Bronchial epithelial cell (primary cell): ENCODE measurements at regions not wholly inside any gene's neighbourhood (a gene's known extent, or its start where the extent isn't known, plus 50 kb on each side); places are given as distances from the start of the nearest gene placed in this dataset.

Experiments
- DNase-seq: peaks from one replicate; pipeline ENCODE4 v3.0.0-alpha.2; 2010; ENCODE audit warnings: low read depth
- FAIRE-seq: peaks from 2 replicates; lab custom pipeline; 2011; peaks lifted over from hg19 to GRCh38; lab: Jason Lieb, UNC
- H3K27me3 ChIP-seq: 2 replicates; pipeline ENCODE4 v1.5.1; 2011; ENCODE audit warnings: low read length; ENCODE audit not compliant: control insufficient read depth, insufficient read depth
- H3K36me3 ChIP-seq: 2 replicates; pipeline ENCODE4 v1.5.1; 2011; ENCODE audit warnings: low read length; ENCODE audit not compliant: control insufficient read depth, insufficient read depth
- H3K4me3 ChIP-seq: 2 replicates; pipeline ENCODE4 v1.5.1; 2011; ENCODE audit warnings: mild to moderate bottlenecking, low read depth, low read length, control low read depth
- TF ChIP-seq, protein P1 (sequence below): IDR thresholded peaks from 2 replicates; pipeline ENCODE4 v1.5.1; 2011; ENCODE audit warnings: mild to moderate bottlenecking, moderate library complexity, low read length, control low read depth, inconsistent platforms; ENCODE audit not compliant: insufficient read depth, severe bottlenecking

DNA sequence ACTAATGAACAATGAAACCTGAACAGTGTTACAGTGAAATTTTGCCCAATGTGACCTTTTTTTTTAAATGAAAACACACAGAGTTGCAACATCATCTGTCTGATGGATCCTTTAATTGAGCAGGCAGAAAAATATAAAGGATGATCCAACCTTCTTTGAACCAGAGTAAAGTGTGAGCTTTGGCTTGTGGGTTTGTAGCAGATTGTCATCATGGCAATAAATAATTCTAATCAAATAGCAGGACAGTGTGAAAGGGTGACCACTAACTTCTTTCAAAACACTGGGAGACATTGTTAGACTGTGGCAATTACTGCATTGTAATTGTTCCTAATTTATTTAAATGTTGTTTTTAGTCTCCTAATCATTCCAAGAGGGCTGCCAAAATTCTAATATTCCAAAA lies 197.2 kb downstream of the CHD9NB start:
- no peak overlapping the region for H3K4me3 ChIP-seq
- H3K27me3 ChIP-seq = no peaks in the 10 kb centered on the region
- H3K36me3 ChIP-seq = no peaks in the 10 kb centered on the region
- FAIRE-seq = no peak
- DNase-seq = no peak
- TF ChIP-seq, protein P1, sequence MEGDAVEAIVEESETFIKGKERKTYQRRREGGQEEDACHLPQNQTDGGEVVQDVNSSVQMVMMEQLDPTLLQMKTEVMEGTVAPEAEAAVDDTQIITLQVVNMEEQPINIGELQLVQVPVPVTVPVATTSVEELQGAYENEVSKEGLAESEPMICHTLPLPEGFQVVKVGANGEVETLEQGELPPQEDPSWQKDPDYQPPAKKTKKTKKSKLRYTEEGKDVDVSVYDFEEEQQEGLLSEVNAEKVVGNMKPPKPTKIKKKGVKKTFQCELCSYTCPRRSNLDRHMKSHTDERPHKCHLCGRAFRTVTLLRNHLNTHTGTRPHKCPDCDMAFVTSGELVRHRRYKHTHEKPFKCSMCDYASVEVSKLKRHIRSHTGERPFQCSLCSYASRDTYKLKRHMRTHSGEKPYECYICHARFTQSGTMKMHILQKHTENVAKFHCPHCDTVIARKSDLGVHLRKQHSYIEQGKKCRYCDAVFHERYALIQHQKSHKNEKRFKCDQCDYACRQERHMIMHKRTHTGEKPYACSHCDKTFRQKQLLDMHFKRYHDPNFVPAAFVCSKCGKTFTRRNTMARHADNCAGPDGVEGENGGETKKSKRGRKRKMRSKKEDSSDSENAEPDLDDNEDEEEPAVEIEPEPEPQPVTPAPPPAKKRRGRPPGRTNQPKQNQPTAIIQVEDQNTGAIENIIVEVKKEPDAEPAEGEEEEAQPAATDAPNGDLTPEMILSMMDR = no peak

GRCh38 chr16:52852978-52853377 lies 199.7 kb downstream of the CHD9NB start:
- Histone ChIP-seq H3K4me3 (no peak overlapping the region), H3K27me3 (no peaks in the 10 kb centered on the region), H3K36me3 (no peaks in the 10 kb centered on the region)
- FAIRE-seq (no peak), DNase-seq (no peak)
- TF ChIP-seq, protein P1 = no peak

DNA sequence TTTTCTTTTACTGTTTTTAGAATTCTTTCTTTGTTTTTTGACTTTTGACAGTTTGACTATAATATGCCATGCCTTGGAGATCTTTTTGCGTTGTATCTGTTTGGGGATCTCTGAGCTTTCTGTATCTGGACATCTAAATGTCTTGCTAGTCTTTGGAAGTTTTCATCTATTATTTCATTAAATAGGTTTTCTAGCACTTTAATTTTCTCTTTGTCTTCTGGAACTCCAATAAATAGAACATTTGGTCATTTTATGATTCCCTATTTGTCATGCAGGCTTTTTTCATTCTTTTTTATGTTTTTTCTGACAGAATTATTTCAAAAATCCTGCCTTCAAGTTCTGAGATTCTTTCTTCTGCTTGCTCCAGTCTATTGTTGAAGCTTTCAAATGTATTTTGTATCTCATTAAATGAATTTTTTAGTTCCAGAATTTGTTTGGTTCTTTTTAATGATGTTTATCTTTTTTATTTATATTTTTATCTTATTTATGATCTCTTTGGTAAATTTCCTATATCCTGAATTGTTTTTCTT lies 201.4 kb downstream of the CHD9NB start:
- Histone ChIP-seq H3K27me3 (no peaks in the 10 kb centered on the region), H3K36me3 (no peaks in the 10 kb centered on the region), H3K4me3 (no peak overlapping the region)
- FAIRE-seq = no peak
- TF ChIP-seq, protein P1 = no peak
- no peak for DNase-seq

DNA sequence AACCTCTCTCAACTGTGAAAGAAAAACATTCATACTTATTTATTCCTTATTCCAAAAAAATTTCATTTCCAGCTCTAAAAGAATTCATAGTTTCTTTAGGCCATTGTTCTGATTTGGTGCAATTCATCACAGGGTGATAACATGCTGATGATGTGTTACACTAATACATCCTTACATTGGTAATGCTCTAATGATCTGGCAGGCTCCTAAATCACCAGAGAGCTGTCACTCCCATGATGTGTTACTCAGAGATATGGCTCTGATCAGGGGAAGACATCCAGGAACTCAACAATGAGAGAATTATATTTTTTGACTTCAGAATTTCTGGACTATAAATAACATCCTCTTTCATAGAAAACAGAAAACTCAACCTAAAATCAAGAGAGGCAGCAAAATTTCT lies 209.3 kb downstream of the CHD9NB start:
- Histone ChIP-seq H3K27me3 (no peaks in the 10 kb centered on the region), H3K36me3 (no peaks in the 10 kb centered on the region), H3K4me3 (no peak overlapping the region)
- FAIRE-seq (no peak), DNase-seq (no peak)
- TF ChIP-seq, protein P1 = no peak

DNA sequence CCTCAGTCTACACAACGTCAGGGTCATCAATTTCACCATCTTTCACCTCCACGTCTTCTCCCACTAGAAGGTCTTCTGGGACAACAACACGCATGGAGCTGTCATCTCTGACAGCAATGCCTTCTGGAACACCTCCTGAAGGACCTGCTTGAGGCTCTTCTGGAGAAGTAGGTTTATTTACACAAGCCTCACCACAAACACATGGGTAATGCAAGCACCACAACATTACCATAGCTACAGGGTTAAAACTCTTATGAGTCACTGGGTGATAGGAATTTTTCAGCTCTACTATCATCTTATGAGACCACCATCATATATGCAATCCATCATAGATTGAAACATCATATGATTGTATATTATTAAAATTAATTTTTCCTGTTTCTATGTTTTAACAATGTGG lies 215.4 kb downstream of the CHD9NB start:
- TF ChIP-seq, protein P1 = no peak
- DNase-seq = peak; percentile 30
- Histone ChIP-seq H3K36me3 (no peaks in the 10 kb centered on the region), H3K4me3 (no peak overlapping the region), H3K27me3 (no peaks in the 10 kb centered on the region)
- no peak for FAIRE-seq
